ENCODE measurements at regions not wholly inside any gene's neighbourhood (a gene's known extent, or its start where the extent isn't known, plus 50 kb on each side); places are given as distances from the start of the nearest gene placed in this dataset.

- no peak for TF ChIP-seq ZNF462 (CRISPR knock-in tag; IDR thresholded peaks at IDR 0.05)
Measured at GRCh38 chr12:125341422-125341821, 276.2 kb downstream of the AACS start (continued).

- no peak overlapping the region for H3K4me2 ChIP-seq
- no peaks in the 10 kb centered on the region for H3K9me3 Mint-ChIP-seq
- H3K27ac Mint-ChIP-seq: no peak overlapping the region
- H3K27ac ChIP-seq (ENCODE audit: low read depth): no peak overlapping the region
- no peak overlapping the region for H3K4me3 Mint-ChIP-seq
- ATAC-seq (no peak), DNase-seq (ENCODE audit: low spot score) (no peak)
- H3K36me3 Mint-ChIP-seq (ENCODE audit: low read depth): peaks cover 10% of the 10 kb centered on the region
- H3K4me1 Mint-ChIP-seq: peaks cover 72% of the 10 kb centered on the region
- no peak overlapping the region for H2AFZ ChIP-seq
- no peak overlapping the region for H3K4me3 ChIP-seq
- no peaks in the 10 kb centered on the region for H4K20me1 ChIP-seq (replicated peaks; ENCODE audit: insufficient read depth)
- no peaks in the 10 kb centered on the region for H3K9me2 ChIP-seq (ENCODE audit: insufficient read depth)
- H3K4me1 ChIP-seq (ENCODE audit: insufficient read depth): peaks cover 33% of the 10 kb centered on the region
- peaks cover 12% of the 10 kb centered on the region; the same call in 1 of the 2 replicates for H3F3A ChIP-seq (replicated peaks; ENCODE audit: low read depth)
- peaks cover 8% of the 10 kb centered on the region for H3K79me2 ChIP-seq (replicated peaks; ENCODE audit: insufficient read depth)
- H3K27me3 Mint-ChIP-seq (ENCODE audit: insufficient read depth, low read depth, poor library complexity): peaks cover 6% of the 10 kb centered on the region
- H3K27me3 ChIP-seq (ENCODE audit: insufficient read depth): no peaks in the 10 kb centered on the region
- H3K36me3 ChIP-seq (ENCODE audit: insufficient read depth): no peaks in the 10 kb centered on the region
- TF ChIP-seq CREB1 (CRISPR knock-in tag; IDR thresholded peaks at IDR 0.05; ENCODE audit: low read depth): no peak
- no peak for TF ChIP-seq ZNF114 (CRISPR knock-in tag; IDR thresholded peaks at IDR 0.05)
- TF ChIP-seq REST (IDR thresholded peaks at IDR 0.05; ENCODE audit: unreplicated experiment): no peak
- no peak for TF ChIP-seq CTCF (conservative IDR thresholded peaks at IDR 0.05; ENCODE audit: low read depth in 2 of 2)
- no peak for TF ChIP-seq ZNF331 (CRISPR knock-in tag; IDR thresholded peaks at IDR 0.05; ENCODE audit: low read depth)
Measured at GRCh38 chr12:125343649-125344048, 278.4 kb downstream of the AACS start.
